Keratinocyte (primary cell): ENCODE measurements at regions not wholly inside any gene's neighbourhood (a gene's known extent, or its start where the extent isn't known, plus 50 kb on each side); places are given as distances from the start of the nearest gene placed in this dataset.
"Not testable (repeated sequence)": the region's sequence is repeated elsewhere in the genome, so short reads cannot be mapped to it uniquely, and the experiment has no call there.

Experiments used
- DNase-seq: peaks from one replicate; pipeline ENCODE4 v3.0.0-alpha.2; 2011; ENCODE audit warnings: low read depth, missing footprints, low spot score
- FAIRE-seq: peaks from 2 replicates; lab custom pipeline; 2011; peaks lifted over from hg19 to GRCh38; lab: Jason Lieb, UNC
- H2AFZ ChIP-seq: 2 replicates; pipeline ENCODE4 v1.6.0; 2012; ENCODE audit warnings: low read length, control low read depth, inconsistent platforms; ENCODE audit not compliant: control insufficient read depth
- H3K27ac ChIP-seq: 2 replicates; pipeline ENCODE4 v1.5.1; 2011; ENCODE audit warnings: low read length; ENCODE audit not compliant: control insufficient read depth, insufficient read depth
- H3K27me3 ChIP-seq: 3 replicates; pipeline ENCODE4 v1.6.0; 2011; ENCODE audit warnings: low read length; ENCODE audit not compliant: control insufficient read depth, insufficient read depth; ENCODE audit errors: extremely low read depth
- H3K36me3 ChIP-seq, 2 experiments: 2 replicates in 1 of 2; 3 replicates in 1 of 2; pipeline ENCODE4 v1.5.1; 2011; ENCODE audit warnings: low read length in 2 of 2, mild to moderate bottlenecking in 1 of 2; ENCODE audit not compliant: control insufficient read depth in 2 of 2, insufficient read depth in 2 of 2; ENCODE audit errors: extremely low read depth in 1 of 2
- H3K4me1 ChIP-seq: 3 replicates; pipeline ENCODE4 v1.5.1; 2011; ENCODE audit warnings: low read length; ENCODE audit not compliant: control insufficient read depth, insufficient read depth; ENCODE audit errors: extremely low read depth
- H3K4me2 ChIP-seq: 3 replicates; pipeline ENCODE4 v1.6.0; 2011; ENCODE audit warnings: low read depth, low read length; ENCODE audit not compliant: control insufficient read depth, insufficient read depth; ENCODE audit errors: extremely low read depth
- H3K4me3 ChIP-seq, 3 experiments: fragments of 200-600 bp in 1 of 3; sonication (generic) in 1 of 3; 2 replicates in 2 of 3; 3 replicates in 1 of 3; pipeline ENCODE4 v1.5.1; 2011 to 2016; ENCODE audit warnings: low read length in 3 of 3, mild to moderate bottlenecking in 3 of 3, control low read depth in 2 of 3, inconsistent platforms in 1 of 3, low read depth in 1 of 3, mixed read lengths in 1 of 3, mixed run types in 1 of 3, moderate library complexity in 1 of 3; ENCODE audit not compliant: control insufficient read depth in 2 of 3, insufficient read depth in 2 of 3; ENCODE audit errors: extremely low read depth in 1 of 3
- H3K79me2 ChIP-seq: 2 replicates; pipeline ENCODE4 v1.6.0; 2012; ENCODE audit warnings: low read length; ENCODE audit not compliant: control insufficient read depth, insufficient read depth
- H3K9ac ChIP-seq: 3 replicates; pipeline ENCODE4 v1.6.0; 2011; ENCODE audit warnings: low read length; ENCODE audit not compliant: control insufficient read depth, insufficient read depth; ENCODE audit errors: extremely low read depth
- H3K9me1 ChIP-seq: 3 replicates; pipeline ENCODE4 v1.6.0; 2011; ENCODE audit warnings: low read length; ENCODE audit not compliant: control insufficient read depth, insufficient read depth; ENCODE audit errors: extremely low read depth
- H3K9me3 ChIP-seq: 2 replicates; pipeline ENCODE4 v1.5.1; 2012; ENCODE audit warnings: low read depth, low read length; ENCODE audit not compliant: control insufficient read depth
- H4K20me1 ChIP-seq: 3 replicates; pipeline ENCODE4 v1.6.0; 2011; ENCODE audit warnings: low read length; ENCODE audit not compliant: control insufficient read depth, insufficient read depth; ENCODE audit errors: extremely low read depth
- EZH2 ChIP-seq: IDR thresholded peaks from one replicate; pipeline ENCODE4 v1.6.1; 2012; ENCODE audit warnings: inconsistent platforms, mild to moderate bottlenecking, low read length, moderate library complexity
- dilution Hi-C: fragments of 300-500 bp; cut with MboI; formaldehyde crosslinking; loops from one replicate; pipeline ENCODE4 v1.7.0; 2020; ENCODE audit warnings: low sequenced_read_pairs; ENCODE audit not compliant: extremely low pct_ligation_motif_present
- TF ChIP-seq, protein P1 (sequence below), 3 experiments: IDR thresholded peaks in 1 of 3; conservative IDR thresholded peaks in 1 of 3; optimal IDR thresholded peaks in 1 of 3; 2 replicates in 2 of 3; 3 replicates in 1 of 3; pipeline versions ENCODE3 to v1.5.1; 2011; ENCODE audit warnings: low read length in 3 of 3, mild to moderate bottlenecking in 3 of 3, moderate library complexity in 2 of 3, control low read depth in 1 of 3, inconsistent platforms in 1 of 3; ENCODE audit not compliant: insufficient read depth in 2 of 3; ENCODE audit errors: extremely low read depth in 1 of 3

DNA sequence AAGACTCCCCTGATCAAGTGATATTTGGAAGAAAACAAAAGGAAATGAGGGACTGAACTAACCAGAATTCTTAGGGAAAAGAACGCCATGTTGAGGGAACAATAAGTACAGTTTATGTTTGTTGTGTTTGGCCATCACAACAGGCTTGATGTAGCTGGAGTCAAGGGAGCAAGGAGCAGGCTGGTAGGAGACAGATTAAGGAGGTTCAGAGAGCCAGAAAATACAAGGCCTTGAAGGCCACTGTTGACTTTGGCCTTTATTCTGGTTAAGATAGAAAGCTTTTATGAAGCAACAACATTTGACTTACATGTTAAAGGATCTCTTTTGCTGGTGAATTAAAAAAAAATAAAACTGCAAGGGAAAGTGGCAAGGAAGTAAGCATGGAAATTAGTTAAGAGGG lies 754.1 kb upstream of the SLC8A1 start:
- no peak for TF ChIP-seq EZH2
- TF ChIP-seq, protein P1, sequence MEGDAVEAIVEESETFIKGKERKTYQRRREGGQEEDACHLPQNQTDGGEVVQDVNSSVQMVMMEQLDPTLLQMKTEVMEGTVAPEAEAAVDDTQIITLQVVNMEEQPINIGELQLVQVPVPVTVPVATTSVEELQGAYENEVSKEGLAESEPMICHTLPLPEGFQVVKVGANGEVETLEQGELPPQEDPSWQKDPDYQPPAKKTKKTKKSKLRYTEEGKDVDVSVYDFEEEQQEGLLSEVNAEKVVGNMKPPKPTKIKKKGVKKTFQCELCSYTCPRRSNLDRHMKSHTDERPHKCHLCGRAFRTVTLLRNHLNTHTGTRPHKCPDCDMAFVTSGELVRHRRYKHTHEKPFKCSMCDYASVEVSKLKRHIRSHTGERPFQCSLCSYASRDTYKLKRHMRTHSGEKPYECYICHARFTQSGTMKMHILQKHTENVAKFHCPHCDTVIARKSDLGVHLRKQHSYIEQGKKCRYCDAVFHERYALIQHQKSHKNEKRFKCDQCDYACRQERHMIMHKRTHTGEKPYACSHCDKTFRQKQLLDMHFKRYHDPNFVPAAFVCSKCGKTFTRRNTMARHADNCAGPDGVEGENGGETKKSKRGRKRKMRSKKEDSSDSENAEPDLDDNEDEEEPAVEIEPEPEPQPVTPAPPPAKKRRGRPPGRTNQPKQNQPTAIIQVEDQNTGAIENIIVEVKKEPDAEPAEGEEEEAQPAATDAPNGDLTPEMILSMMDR (optimal IDR thresholded peaks at IDR 0.05 in 1 of 3, IDR thresholded peaks at IDR 0.05 in 1 of 3, conservative IDR thresholded peaks at IDR 0.05 in 1 of 3; ENCODE audit: extremely low read depth in 1 of 3, insufficient read depth in 2 of 3, low read length in 3 of 3): no peak
- Histone ChIP-seq H3K9me1 (no peaks in the 10 kb centered on the region), H3K4me2 (no peak overlapping the region), H3K27me3 (no peaks in the 10 kb centered on the region), H3K79me2 (no peaks in the 10 kb centered on the region), H3K27ac (no peak overlapping the region), H3K9ac (no peak overlapping the region), H3K4me1 (no peaks in the 10 kb centered on the region), H2AFZ (no peak overlapping the region), H3K4me3 (no peak overlapping the region), H3K9me3 (no peaks in the 10 kb centered on the region), H4K20me1 (no peaks in the 10 kb centered on the region), H3K36me3 (no peaks in the 10 kb centered on the region)
- FAIRE-seq: no peak
- dilution Hi-C loops: no loop called here
- no peak for DNase-seq

DNA sequence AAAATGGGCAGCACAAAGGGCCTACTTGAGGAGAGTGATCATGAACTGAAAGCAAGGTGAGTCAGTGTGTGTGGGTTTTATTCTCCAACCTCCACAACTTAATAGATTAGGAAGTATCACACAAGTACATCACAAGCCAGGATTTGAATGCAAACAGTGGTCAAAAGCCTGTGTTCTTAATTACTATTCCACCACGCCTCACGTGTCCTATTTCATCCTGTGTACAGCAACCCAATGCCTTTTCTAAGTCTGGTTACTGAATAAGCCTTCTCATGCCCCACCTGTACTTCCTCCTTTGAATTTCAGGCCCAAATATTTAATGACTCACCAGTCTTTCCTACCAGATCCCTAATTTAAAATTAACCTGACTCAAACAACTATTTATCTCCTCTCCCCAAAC lies 755.7 kb upstream of the SLC8A1 start:
- Histone ChIP-seq H3K4me2 (no peak overlapping the region), H3K27me3 (no peaks in the 10 kb centered on the region), H3K9me1 (no peaks in the 10 kb centered on the region), H3K9me3 (no peaks in the 10 kb centered on the region), H4K20me1 (no peaks in the 10 kb centered on the region), H3K4me1 (no peaks in the 10 kb centered on the region), H3K79me2 (no peaks in the 10 kb centered on the region), H3K36me3 (no peaks in the 10 kb centered on the region), H3K27ac (no peak overlapping the region), H3K4me3 (no peak overlapping the region), H2AFZ (no peak overlapping the region), H3K9ac (no peak overlapping the region)
- DNase-seq (no peak), FAIRE-seq (no peak)
- dilution Hi-C loops: no loop called here
- TF ChIP-seq, protein P1 (optimal IDR thresholded peaks at IDR 0.05 in 1 of 3, IDR thresholded peaks at IDR 0.05 in 1 of 3, conservative IDR thresholded peaks at IDR 0.05 in 1 of 3; ENCODE audit: extremely low read depth in 1 of 3, insufficient read depth in 2 of 3, low read length in 3 of 3): no peak
- TF ChIP-seq EZH2: no peak

DNA sequence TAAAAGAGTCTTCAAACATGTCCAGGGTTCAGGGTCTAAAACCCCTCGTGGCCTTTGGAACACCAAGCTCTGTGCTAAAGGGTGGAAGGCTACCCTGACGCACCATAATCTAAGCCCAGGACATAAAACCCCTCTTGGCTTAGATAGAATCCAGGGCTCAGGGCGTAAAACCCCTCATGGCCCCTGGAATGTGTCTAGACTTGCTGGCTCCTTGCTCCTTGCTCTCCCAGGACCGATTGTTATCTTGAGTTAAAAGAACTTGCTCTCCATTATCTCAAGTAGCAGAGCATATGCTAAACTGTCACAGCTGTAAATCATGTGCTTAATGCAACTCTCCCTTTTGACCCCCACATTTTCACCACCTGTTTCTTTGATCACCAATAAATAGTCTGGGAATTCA lies 758.1 kb upstream of the SLC8A1 start:
- H3K9me1 ChIP-seq, H3K9ac ChIP-seq, H3K27ac ChIP-seq, H3K4me1 ChIP-seq, DNase-seq, H3K27me3 ChIP-seq, H3K79me2 ChIP-seq, H3K36me3 ChIP-seq, FAIRE-seq, H4K20me1 ChIP-seq, dilution Hi-C loops, H3K4me3 ChIP-seq, H2AFZ ChIP-seq, H3K9me3 ChIP-seq, H3K4me2 ChIP-seq: not testable (repeated sequence)
